HEK293 (cell line): ENCODE measurements at regions not wholly inside any gene's neighbourhood (a gene's known extent, or its start where the extent isn't known, plus 50 kb on each side); places are given as distances from the start of the nearest gene placed in this dataset.

Experiments used
- TRIM28 ChIP-seq: IDR thresholded peaks from 2 replicates; pipeline ENCODE4 v1.6.1; 2011; ENCODE audit warnings: low read length, control low read depth, borderline replicate concordance
- ZBTB49 ChIP-seq: fragments of 450-650 bp; formaldehyde crosslinking; IDR thresholded peaks from 2 replicates; pipeline ENCODE4 v1.5.1; 2016; ENCODE audit warnings: missing biosample characterization, missing genetic modification characterization, low read depth
- ZNF302 ChIP-seq: fragments of 450-650 bp; formaldehyde crosslinking; IDR thresholded peaks from 2 replicates; pipeline ENCODE4 v1.5.1; 2016; ENCODE audit warnings: missing biosample characterization, missing genetic modification characterization, low read depth
- TF ChIP-seq, protein P1 (sequence below): fragments of 450-650 bp; formaldehyde crosslinking; IDR thresholded peaks from 2 replicates; pipeline ENCODE4 v1.5.1; 2016; ENCODE audit warnings: missing biosample characterization, missing genetic modification characterization
- TF ChIP-seq, protein P2 (sequence below): fragments of 450-650 bp; formaldehyde crosslinking; IDR thresholded peaks from 2 replicates; pipeline ENCODE4 v1.5.1; 2016; ENCODE audit warnings: missing biosample characterization, missing genetic modification characterization

- TF ChIP-seq, protein P1, sequence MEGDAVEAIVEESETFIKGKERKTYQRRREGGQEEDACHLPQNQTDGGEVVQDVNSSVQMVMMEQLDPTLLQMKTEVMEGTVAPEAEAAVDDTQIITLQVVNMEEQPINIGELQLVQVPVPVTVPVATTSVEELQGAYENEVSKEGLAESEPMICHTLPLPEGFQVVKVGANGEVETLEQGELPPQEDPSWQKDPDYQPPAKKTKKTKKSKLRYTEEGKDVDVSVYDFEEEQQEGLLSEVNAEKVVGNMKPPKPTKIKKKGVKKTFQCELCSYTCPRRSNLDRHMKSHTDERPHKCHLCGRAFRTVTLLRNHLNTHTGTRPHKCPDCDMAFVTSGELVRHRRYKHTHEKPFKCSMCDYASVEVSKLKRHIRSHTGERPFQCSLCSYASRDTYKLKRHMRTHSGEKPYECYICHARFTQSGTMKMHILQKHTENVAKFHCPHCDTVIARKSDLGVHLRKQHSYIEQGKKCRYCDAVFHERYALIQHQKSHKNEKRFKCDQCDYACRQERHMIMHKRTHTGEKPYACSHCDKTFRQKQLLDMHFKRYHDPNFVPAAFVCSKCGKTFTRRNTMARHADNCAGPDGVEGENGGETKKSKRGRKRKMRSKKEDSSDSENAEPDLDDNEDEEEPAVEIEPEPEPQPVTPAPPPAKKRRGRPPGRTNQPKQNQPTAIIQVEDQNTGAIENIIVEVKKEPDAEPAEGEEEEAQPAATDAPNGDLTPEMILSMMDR (tag by site-specific recombination) = no peak
- TF ChIP-seq, protein P2, sequence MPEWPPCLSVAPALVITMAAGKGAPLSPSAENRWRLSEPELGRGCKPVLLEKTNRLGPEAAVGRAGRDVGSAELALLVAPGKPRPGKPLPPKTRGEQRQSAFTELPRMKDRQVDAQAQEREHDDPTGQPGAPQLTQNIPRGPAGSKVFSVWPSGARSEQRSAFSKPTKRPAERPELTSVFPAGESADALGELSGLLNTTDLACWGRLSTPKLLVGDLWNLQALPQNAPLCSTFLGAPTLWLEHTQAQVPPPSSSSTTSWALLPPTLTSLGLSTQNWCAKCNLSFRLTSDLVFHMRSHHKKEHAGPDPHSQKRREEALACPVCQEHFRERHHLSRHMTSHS = no peak
- TF ChIP-seq TRIM28 (no peak), ZBTB49 (no peak), ZNF302 (tag by site-specific recombination) (no peak)
Observed at GRCh38 chr9:106326493-106326892, 536.5 kb upstream of the ZNF462 start.
